Lung (tissue), 11 donors: ENCODE measurements at regions not wholly inside any gene's neighbourhood (a gene's known extent, or its start where the extent isn't known, plus 50 kb on each side); places are given as distances from the start of the nearest gene placed in this dataset.

ENCODE experiments used
- ATAC-seq: fragments of 200-7000 bp; cut with Tn5 transposase; one replicate; pipeline ENCODE4 v1.9.1; 2020; ENCODE audit warnings: moderate number of reproducible peaks; ENCODE audit not compliant: insufficient read depth, low FRiP score
- DNase-seq, 3 donors: peaks; one replicate each; pipeline ENCODE4 v3.0.0-alpha.2; 2013 to 2017
- H3K27ac ChIP-seq, 2 donors: one replicate each; pipeline ENCODE4 v1.5.1; 2013; ENCODE audit warnings: mild to moderate bottlenecking in 2 of 2, moderate library complexity in 2 of 2, control low read depth in 1 of 2, inconsistent platforms in 1 of 2, low read depth in 1 of 2, low read length in 1 of 2
- H3K27me3 ChIP-seq, 3 donors: one replicate each; pipeline ENCODE4 v1.5.1; 2013; ENCODE audit warnings: low read length in 2 of 3; ENCODE audit not compliant: control insufficient read depth in 3 of 3, insufficient read depth in 3 of 3
- H3K36me3 ChIP-seq, 4 donors: one replicate each; pipeline ENCODE4 v1.5.1; 2013; ENCODE audit warnings: low read length in 4 of 4, mild to moderate bottlenecking in 1 of 4, moderate library complexity in 1 of 4; ENCODE audit not compliant: control insufficient read depth in 4 of 4, insufficient read depth in 4 of 4
- H3K4me1 ChIP-seq, 5 donors: one replicate each; pipeline ENCODE4 v1.5.1; 2013; ENCODE audit warnings: low read length in 5 of 5, mild to moderate bottlenecking in 2 of 5, moderate library complexity in 1 of 5; ENCODE audit not compliant: control insufficient read depth in 5 of 5, insufficient read depth in 5 of 5
- H3K4me3 ChIP-seq: one replicate; pipeline ENCODE4 v1.5.1; 2013; ENCODE audit warnings: mild to moderate bottlenecking, control low read depth, moderate library complexity
- H3K9ac ChIP-seq, 2 donors: one replicate each; pipeline ENCODE4 v1.5.1; 2013; ENCODE audit warnings: low read length in 2 of 2, control low read depth in 1 of 2; ENCODE audit not compliant: insufficient read depth in 1 of 2
- H3K9me3 ChIP-seq, 4 donors: one replicate each; pipeline ENCODE4 v1.5.1; 2013; ENCODE audit warnings: low read length in 3 of 4, mild to moderate bottlenecking in 1 of 4, moderate library complexity in 1 of 4; ENCODE audit not compliant: control insufficient read depth in 4 of 4, insufficient read depth in 3 of 4
- CTCF ChIP-seq: IDR thresholded peaks from 2 replicates; pipeline ENCODE4 v1.5.1; 2012; ENCODE audit warnings: mild to moderate bottlenecking; ENCODE audit errors: control extremely low read depth, extremely low read depth
- WGBS, 2 donors: extraction: QIAGEN DNeasy Blood & Tissue Kit; methylation state at CpG; one replicate each; pipeline ENCODE4 v1.1.7; 2013; 5-methylcytosine and 5-hydroxymethylcytosine counted together
- donor health status: control.
- donor health status: control.
- donor health status: Bipolar disorder and iron deficiency.
- donor health status: healthy.
- donor health status: DM: yes; HTN: yes; CAD: no.

- Histone ChIP-seq H3K9ac (no peak overlapping the region), H3K27ac (no peak overlapping the region), H3K9me3 (no peaks in the 10 kb centered on the region), H3K36me3 (no peaks in the 10 kb centered on the region), H3K4me3 (no peak overlapping the region), H3K4me1 (peaks cover 0 to 5% (median 0%) of the 10 kb centered on the region in 5 donors), H3K27me3 (no peaks in the 10 kb centered on the region)
- TF ChIP-seq CTCF = no peak
- 82 to 90% methylated on average over 6 of the region's 6 CpGs for WGBS, 2 donors
- no peak for ATAC-seq
- DNase-seq = peak in 1 of 3 donors; percentile 23
Measured at GRCh38 chr3:66747261-66747660, 246.4 kb upstream of the LRIG1 start.

GRCh38 chr3:66747696-66748095 lies 246.9 kb upstream of the LRIG1 start:
- ATAC-seq (no peak), DNase-seq (peak; percentile 31 to 78 (median 62))
- Histone ChIP-seq H3K9me3 (no peaks in the 10 kb centered on the region), H3K4me1 (peaks cover 0 to 5% (median 0%) of the 10 kb centered on the region in 5 donors), H3K27ac (no peak overlapping the region), H3K9ac (no peak overlapping the region), H3K4me3 (no peak overlapping the region), H3K27me3 (no peaks in the 10 kb centered on the region), H3K36me3 (no peaks in the 10 kb centered on the region)
- TF ChIP-seq CTCF = no peak
- 67 to 77% methylated on average over 4 of the region's 4 CpGs for whole genome bisulfite sequencing, 2 donors

- DNase-seq (peak in 2 of 3 donors; percentile 22 to 27), ATAC-seq (no peak)
- Histone ChIP-seq H3K36me3 (no peaks in the 10 kb centered on the region), H3K4me3 (no peak overlapping the region), H3K9ac (no peak overlapping the region), H3K27me3 (no peaks in the 10 kb centered on the region), H3K27ac (no peak overlapping the region), H3K9me3 (no peaks in the 10 kb centered on the region), H3K4me1 (peaks cover 0 to 5% (median 0%) of the 10 kb centered on the region in 5 donors)
- 66 to 87% methylated on average over 2 of the region's 2 CpGs for WGBS, 2 donors
- TF ChIP-seq CTCF = no peak
Measured at GRCh38 chr3:66748175-66748876, 247.5 kb upstream of the LRIG1 start.

GRCh38 chr3:66751842-66752241 lies 246.3 kb upstream of the KBTBD8 start:
- Histone ChIP-seq H3K4me1 (peaks cover 0 to 5% (median 0%) of the 10 kb centered on the region in 5 donors), H3K9ac (no peak overlapping the region), H3K4me3 (no peak overlapping the region), H3K27me3 (no peaks in the 10 kb centered on the region), H3K9me3 (peaks cover 0 to 2% (median 0%) of the 10 kb centered on the region in 4 donors), H3K27ac (no peak overlapping the region), H3K36me3 (no peaks in the 10 kb centered on the region)
- ATAC-seq (no peak), DNase-seq (no peak)
- 85 to 96% methylated on average over 3 of the region's 3 CpGs for WGBS, 2 donors
- TF ChIP-seq CTCF = no peak
